Nephron progenitor cell (in vitro differentiated cells): ENCODE measurements at regions not wholly inside any gene's neighbourhood (a gene's known extent, or its start where the extent isn't known, plus 50 kb on each side); places are given as distances from the start of the nearest gene placed in this dataset.

Experiments used
- DNase-seq: peaks from one replicate; pipeline ENCODE4 v3.0.0; 2021
- H3K27ac Mint-ChIP-seq: 2 replicates; pipeline ENCODE4 v1.8.0; 2021; ENCODE audit warnings: mild to moderate bottlenecking, moderate library complexity, mixed read lengths
- H3K27me3 Mint-ChIP-seq: 2 replicates; pipeline ENCODE4 v1.8.0; 2021; ENCODE audit warnings: mild to moderate bottlenecking, low read depth, mixed read lengths; ENCODE audit not compliant: poor library complexity
- H3K36me3 Mint-ChIP-seq: 2 replicates; pipeline ENCODE4 v1.8.0; 2021; ENCODE audit warnings: low read depth, mixed read lengths
- H3K4me1 Mint-ChIP-seq: 2 replicates; pipeline ENCODE4 v1.8.0; 2021; ENCODE audit warnings: mixed read lengths
- H3K4me3 Mint-ChIP-seq: 2 replicates; pipeline ENCODE4 v1.8.0; 2021; ENCODE audit warnings: mild to moderate bottlenecking, moderate library complexity, mixed read lengths
- H3K9me3 Mint-ChIP-seq: 2 replicates; pipeline ENCODE4 v1.8.0; 2021; ENCODE audit warnings: mild to moderate bottlenecking, moderate library complexity, mixed read lengths
- CTCF ChIP-seq: fragments of 200-600 bp; sonication (generic); IDR thresholded peaks from 2 replicates; pipeline ENCODE4 v1.5.0; 2021; ENCODE audit warnings: antibody characterized with exemption

- Mint-ChIP-seq H3K4me1 (peaks cover 44% of the 10 kb centered on the region), H3K4me3 (no peak overlapping the region), H3K27me3 (no peaks in the 10 kb centered on the region), H3K9me3 (no peaks in the 10 kb centered on the region), H3K27ac (no peak overlapping the region), H3K36me3 (no peaks in the 10 kb centered on the region)
- TF ChIP-seq CTCF: no peak
- DNase-seq: no peak
These were observed 311.9 kb upstream of the JARID2 start for GRCh38 chr6:14934013-14934412.

- Mint-ChIP-seq H3K9me3 (no peaks in the 10 kb centered on the region), H3K4me1 (peaks cover 37% of the 10 kb centered on the region), H3K4me3 (no peak overlapping the region), H3K36me3 (no peaks in the 10 kb centered on the region), H3K27me3 (no peaks in the 10 kb centered on the region), H3K27ac (no peak overlapping the region)
- DNase-seq: no peak
- TF ChIP-seq CTCF: no peak
These were observed 311.0 kb upstream of the JARID2 start for GRCh38 chr6:14934844-14935243.

GRCh38 chr6:14936861-14937260, 309.0 kb upstream of the JARID2 start:
- Mint-ChIP-seq H3K27me3 (peaks cover 3% of the 10 kb centered on the region), H3K9me3 (no peaks in the 10 kb centered on the region), H3K4me1 (peaks cover 28% of the 10 kb centered on the region), H3K4me3 (no peak overlapping the region), H3K27ac (no peak overlapping the region), H3K36me3 (no peaks in the 10 kb centered on the region)
- DNase-seq: no peak
- TF ChIP-seq CTCF: no peak

- DNase-seq: no peak
- Mint-ChIP-seq H3K36me3 (no peaks in the 10 kb centered on the region), H3K4me3 (no peak overlapping the region), H3K9me3 (no peaks in the 10 kb centered on the region), H3K27ac (no peak overlapping the region), H3K27me3 (peaks cover 3% of the 10 kb centered on the region), H3K4me1 (peaks cover 32% of the 10 kb centered on the region)
- no peak for TF ChIP-seq CTCF
These were observed 302.8 kb upstream of the JARID2 start for GRCh38 chr6:14943116-14943515.

- Mint-ChIP-seq H3K9me3 (no peaks in the 10 kb centered on the region), H3K4me3 (no peak overlapping the region), H3K27me3 (peaks cover 3% of the 10 kb centered on the region), H3K4me1 (peaks cover 32% of the 10 kb centered on the region), H3K27ac (peak overlapping the region; percentile 51), H3K36me3 (no peaks in the 10 kb centered on the region)
- no peak for DNase-seq
- TF ChIP-seq CTCF: no peak
These were observed 301.3 kb upstream of the JARID2 start for GRCh38 chr6:14944593-14944992.

GRCh38 chr6:14945461-14946185, 300.2 kb upstream of the JARID2 start:
- no peak for TF ChIP-seq CTCF
- Mint-ChIP-seq H3K4me1 (peaks cover 37% of the 10 kb centered on the region), H3K27me3 (peaks cover 3% of the 10 kb centered on the region), H3K36me3 (no peaks in the 10 kb centered on the region), H3K27ac (peak overlapping the region; percentile 90), H3K9me3 (no peaks in the 10 kb centered on the region), H3K4me3 (peak overlapping the region; percentile 6)
- no peak for DNase-seq
